Sigmoid colon (tissue), 3 donors: ENCODE measurements at regions not wholly inside any gene's neighbourhood (a gene's known extent, or its start where the extent isn't known, plus 50 kb on each side); places are given as distances from the start of the nearest gene placed in this dataset.

ENCODE experiments used
- POLR2A ChIP-seq, 2 donors: fragments of 450-650 bp; IDR thresholded peaks; one replicate each; pipeline ENCODE4 v1.6.1; 2016; ENCODE audit warnings: antibody characterized with exemption in 2 of 2, mild to moderate bottlenecking in 2 of 2, moderate library complexity in 2 of 2
- TF ChIP-seq, protein P1 (sequence below), 4 experiments: fragments of 450-650 bp in 3 of 4; fragments of 200-600 bp in 1 of 4; IDR thresholded peaks; one replicate each; pipeline ENCODE4 v1.5.1; 2016 to 2019; ENCODE audit warnings: antibody characterized with exemption in 4 of 4, mild to moderate bottlenecking in 3 of 4, moderate library complexity in 2 of 4

DNA sequence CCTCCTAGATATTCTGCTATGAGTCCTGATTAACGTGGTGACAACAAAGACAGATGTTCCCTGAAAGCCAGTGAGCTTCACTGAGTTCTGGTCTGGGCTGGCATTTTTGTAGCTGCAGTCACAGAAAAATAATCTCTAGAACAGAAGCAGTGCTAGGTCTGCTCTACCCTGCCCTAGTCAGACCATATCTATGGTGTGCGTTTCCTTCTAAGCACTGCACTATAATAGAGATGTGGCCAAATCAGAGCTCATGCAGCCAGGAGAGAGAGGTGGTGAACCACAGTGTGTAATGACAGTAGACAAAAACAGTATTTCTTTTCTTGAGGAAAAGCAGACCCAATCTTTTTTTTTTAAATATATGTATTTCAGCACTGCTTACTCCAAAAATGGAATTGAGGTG, 76.3 kb downstream of the CMAS start:
- TF ChIP-seq, protein P1, sequence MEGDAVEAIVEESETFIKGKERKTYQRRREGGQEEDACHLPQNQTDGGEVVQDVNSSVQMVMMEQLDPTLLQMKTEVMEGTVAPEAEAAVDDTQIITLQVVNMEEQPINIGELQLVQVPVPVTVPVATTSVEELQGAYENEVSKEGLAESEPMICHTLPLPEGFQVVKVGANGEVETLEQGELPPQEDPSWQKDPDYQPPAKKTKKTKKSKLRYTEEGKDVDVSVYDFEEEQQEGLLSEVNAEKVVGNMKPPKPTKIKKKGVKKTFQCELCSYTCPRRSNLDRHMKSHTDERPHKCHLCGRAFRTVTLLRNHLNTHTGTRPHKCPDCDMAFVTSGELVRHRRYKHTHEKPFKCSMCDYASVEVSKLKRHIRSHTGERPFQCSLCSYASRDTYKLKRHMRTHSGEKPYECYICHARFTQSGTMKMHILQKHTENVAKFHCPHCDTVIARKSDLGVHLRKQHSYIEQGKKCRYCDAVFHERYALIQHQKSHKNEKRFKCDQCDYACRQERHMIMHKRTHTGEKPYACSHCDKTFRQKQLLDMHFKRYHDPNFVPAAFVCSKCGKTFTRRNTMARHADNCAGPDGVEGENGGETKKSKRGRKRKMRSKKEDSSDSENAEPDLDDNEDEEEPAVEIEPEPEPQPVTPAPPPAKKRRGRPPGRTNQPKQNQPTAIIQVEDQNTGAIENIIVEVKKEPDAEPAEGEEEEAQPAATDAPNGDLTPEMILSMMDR (IDR thresholded peaks at IDR 0.05) = no peak
- TF ChIP-seq POLR2A (IDR thresholded peaks at IDR 0.05) = no peak
